ENCODE measurements at regions not wholly inside any gene's neighbourhood (a gene's known extent, or its start where the extent isn't known, plus 50 kb on each side); places are given as distances from the start of the nearest gene placed in this dataset.

DNA sequence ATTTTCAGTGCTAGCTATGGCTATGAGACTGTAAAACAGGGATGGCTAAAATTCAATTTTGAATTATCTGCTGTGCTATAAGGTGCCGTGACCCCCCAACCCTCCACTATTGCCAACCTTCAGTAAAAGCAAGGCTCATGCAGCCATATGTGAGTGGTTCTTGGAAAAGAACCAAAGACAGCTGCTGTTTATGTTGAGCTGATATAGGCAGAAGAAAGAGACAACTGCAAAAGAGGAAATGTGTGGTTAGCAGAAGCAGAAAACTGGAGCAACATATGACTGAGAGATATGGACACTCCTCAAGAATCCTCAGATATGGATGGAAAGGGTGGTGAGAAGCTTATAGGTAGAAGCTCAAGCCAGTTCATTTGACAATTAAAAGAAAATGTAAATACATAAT is 200.3 kb downstream of the TLE1 start:
- no peak overlapping the region for H3K4me3 ChIP-seq
- no peaks in the 10 kb centered on the region for H3K9me3 ChIP-seq
- intact Hi-C loops (cut with DNase I, micrococcal nuclease): no loop called here
- no peak for ATAC-seq
- no peaks in the 10 kb centered on the region for H3K4me1 ChIP-seq (ENCODE audit: low read depth)
- H3K36me3 ChIP-seq (ENCODE audit: low read depth): no peaks in the 10 kb centered on the region
- no peak for DNase-seq
- TF ChIP-seq, protein P1, sequence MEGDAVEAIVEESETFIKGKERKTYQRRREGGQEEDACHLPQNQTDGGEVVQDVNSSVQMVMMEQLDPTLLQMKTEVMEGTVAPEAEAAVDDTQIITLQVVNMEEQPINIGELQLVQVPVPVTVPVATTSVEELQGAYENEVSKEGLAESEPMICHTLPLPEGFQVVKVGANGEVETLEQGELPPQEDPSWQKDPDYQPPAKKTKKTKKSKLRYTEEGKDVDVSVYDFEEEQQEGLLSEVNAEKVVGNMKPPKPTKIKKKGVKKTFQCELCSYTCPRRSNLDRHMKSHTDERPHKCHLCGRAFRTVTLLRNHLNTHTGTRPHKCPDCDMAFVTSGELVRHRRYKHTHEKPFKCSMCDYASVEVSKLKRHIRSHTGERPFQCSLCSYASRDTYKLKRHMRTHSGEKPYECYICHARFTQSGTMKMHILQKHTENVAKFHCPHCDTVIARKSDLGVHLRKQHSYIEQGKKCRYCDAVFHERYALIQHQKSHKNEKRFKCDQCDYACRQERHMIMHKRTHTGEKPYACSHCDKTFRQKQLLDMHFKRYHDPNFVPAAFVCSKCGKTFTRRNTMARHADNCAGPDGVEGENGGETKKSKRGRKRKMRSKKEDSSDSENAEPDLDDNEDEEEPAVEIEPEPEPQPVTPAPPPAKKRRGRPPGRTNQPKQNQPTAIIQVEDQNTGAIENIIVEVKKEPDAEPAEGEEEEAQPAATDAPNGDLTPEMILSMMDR (IDR thresholded peaks at IDR 0.05): no peak

DNA sequence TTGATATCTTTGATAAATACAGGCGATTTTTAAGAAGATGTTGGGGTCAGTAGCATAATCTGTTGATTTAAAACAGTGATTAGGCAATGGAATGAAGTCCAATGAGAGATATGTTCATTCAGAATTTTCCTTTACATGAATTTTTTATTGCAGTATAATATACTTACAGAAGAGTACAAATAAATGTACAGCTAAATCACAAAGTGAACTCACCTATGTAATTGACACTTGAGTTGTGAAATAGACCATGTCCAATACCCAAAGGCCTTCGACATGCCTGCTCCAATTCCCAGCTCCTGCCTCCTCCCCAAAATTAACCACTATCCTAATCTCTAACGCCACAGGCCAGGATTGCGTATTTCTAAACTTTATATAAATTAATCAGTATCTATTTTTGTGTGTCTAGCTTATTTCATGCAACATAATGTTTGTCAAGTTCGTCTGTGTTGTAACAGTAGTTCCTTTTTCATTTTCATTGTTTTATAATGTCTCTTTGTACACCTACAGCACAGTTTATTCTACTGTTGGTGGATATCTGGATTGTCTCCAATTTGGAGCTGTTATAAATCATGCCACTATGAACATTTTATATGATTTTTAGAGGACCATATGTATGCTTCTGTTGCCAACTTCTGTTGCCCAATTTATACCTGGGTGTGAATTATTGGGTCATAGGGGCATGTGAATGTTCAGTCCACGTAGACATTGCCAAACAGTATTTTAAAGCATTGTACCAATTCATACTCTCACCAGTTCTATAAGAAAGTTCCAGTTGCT is 208.3 kb downstream of the TLE1 start:
- Histone ChIP-seq H3K4me1 (ENCODE audit: low read depth) (no peaks in the 10 kb centered on the region), H3K36me3 (ENCODE audit: low read depth) (no peaks in the 10 kb centered on the region), H3K9me3 (no peaks in the 10 kb centered on the region), H3K4me3 (no peak overlapping the region)
- TF ChIP-seq, protein P1 (IDR thresholded peaks at IDR 0.05): no peak
- peak in 1 of 3 donors; percentile 40 for DNase-seq
- ATAC-seq: peak; percentile 95
- intact Hi-C loops (cut with DNase I, micrococcal nuclease): no loop called here

DNA sequence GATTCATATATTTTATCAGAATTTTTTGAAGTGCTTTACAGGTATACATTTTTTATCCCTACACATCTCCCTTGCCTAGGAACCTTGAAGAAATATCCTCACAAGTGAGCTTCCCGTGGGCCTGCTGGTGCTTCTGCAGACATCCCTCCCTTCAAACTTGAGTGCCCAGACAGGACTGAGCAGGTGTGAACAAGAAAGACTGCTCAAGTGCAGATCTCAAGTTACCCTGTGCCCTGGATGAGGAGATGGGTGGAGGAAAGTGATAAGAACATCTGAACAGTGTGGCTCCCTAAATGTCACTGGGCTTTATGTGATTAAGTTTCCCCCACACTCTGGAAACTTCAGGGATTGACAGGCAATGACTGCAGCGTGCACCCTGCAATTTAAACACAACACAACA is 209.8 kb downstream of the TLE1 start:
- TF ChIP-seq, protein P1 (IDR thresholded peaks at IDR 0.05): no peak
- ATAC-seq (no peak), DNase-seq (no peak)
- Histone ChIP-seq H3K36me3 (ENCODE audit: low read depth) (no peaks in the 10 kb centered on the region), H3K9me3 (no peaks in the 10 kb centered on the region), H3K4me1 (ENCODE audit: low read depth) (no peaks in the 10 kb centered on the region), H3K4me3 (no peak overlapping the region)
- intact Hi-C loops (cut with DNase I, micrococcal nuclease): no loop called here

DNA sequence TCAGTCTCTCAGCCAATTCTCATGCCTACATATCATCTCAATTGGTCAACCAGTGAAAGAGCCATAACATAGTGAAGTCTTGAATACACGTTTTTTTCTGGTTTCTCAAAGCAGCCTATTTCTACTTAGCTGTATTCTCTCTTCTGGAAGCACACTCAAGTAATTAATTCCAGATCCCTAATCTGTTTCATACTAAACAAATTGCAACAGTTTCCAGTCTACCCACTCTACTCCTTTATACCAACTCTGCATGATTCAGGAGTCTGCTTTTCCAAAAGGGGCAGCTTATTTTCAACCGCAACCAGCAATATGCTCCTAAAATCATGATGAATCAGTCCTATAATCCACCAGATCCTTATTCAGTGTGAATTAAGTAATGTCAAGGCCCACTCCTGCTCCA is 211.7 kb downstream of the TLE1 start:
- intact Hi-C loops (cut with DNase I, micrococcal nuclease): no loop called here
- no peaks in the 10 kb centered on the region for H3K36me3 ChIP-seq (ENCODE audit: low read depth)
- no peak overlapping the region for H3K4me3 ChIP-seq
- DNase-seq: no peak
- H3K4me1 ChIP-seq (ENCODE audit: low read depth): no peaks in the 10 kb centered on the region
- TF ChIP-seq, protein P1 (IDR thresholded peaks at IDR 0.05): no peak
- no peaks in the 10 kb centered on the region for H3K9me3 ChIP-seq
- no peak for ATAC-seq

DNA sequence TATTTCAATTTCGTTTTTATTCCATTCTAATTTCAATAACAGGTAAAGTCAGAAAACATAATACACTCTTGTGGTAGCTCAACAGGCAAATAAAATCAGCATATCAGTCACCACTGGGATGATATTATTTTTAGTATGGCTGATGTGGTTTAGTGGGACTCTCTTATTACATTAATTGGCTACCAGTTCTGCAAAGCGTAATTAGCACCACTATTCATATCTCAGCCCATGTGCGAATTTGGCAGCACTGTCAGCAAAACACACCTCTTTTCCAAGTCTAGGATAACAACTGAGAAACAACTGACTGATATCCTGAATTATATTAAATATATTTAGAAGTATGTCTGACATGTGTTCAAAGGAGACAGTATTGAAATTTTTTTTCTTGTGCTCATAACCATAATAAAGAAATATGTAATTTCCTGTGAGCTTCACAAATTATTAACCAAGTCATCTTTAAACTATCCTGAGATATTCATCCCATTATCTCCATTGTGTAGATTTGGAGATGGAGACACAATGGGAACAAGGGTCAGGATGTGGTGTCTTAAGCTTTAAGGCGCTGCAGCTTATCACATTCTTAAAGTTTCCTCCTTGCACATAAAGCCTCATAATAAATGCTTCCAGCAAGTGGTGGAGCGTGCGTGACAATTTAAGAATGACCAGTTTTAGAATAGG is 212.4 kb downstream of the TLE1 start:
- H3K9me3 ChIP-seq: no peaks in the 10 kb centered on the region
- no peaks in the 10 kb centered on the region for H3K36me3 ChIP-seq (ENCODE audit: low read depth)
- intact Hi-C loops (cut with DNase I, micrococcal nuclease): no loop called here
- DNase-seq (no peak), ATAC-seq (no peak)
- no peak overlapping the region for H3K4me3 ChIP-seq
- no peaks in the 10 kb centered on the region for H3K4me1 ChIP-seq (ENCODE audit: low read depth)
- TF ChIP-seq, protein P1 (IDR thresholded peaks at IDR 0.05): no peak
